NB4 (cell line): ENCODE measurements at regions not wholly inside any gene's neighbourhood (a gene's known extent, or its start where the extent isn't known, plus 50 kb on each side); places are given as distances from the start of the nearest gene placed in this dataset.

Experiments used
- MYC ChIP-seq: IDR thresholded peaks from 2 replicates; pipeline ENCODE4 v1.6.1; 2011; ENCODE audit warnings: low read depth, low read length
- POLR2A ChIP-seq: IDR thresholded peaks from 2 replicates; pipeline ENCODE4 v1.6.1; 2011; ENCODE audit warnings: mild to moderate bottlenecking; ENCODE audit not compliant: insufficient read length; ENCODE audit errors: extremely low read depth
- TF ChIP-seq, protein P1 (sequence below): IDR thresholded peaks from one replicate; pipeline ENCODE4 v1.5.1; 2012; ENCODE audit warnings: low read depth, low read length
- TF ChIP-seq, protein P2 (sequence below): IDR thresholded peaks from 2 replicates; pipeline ENCODE4 v1.6.1; 2011; ENCODE audit warnings: low read depth, low read length

DNA sequence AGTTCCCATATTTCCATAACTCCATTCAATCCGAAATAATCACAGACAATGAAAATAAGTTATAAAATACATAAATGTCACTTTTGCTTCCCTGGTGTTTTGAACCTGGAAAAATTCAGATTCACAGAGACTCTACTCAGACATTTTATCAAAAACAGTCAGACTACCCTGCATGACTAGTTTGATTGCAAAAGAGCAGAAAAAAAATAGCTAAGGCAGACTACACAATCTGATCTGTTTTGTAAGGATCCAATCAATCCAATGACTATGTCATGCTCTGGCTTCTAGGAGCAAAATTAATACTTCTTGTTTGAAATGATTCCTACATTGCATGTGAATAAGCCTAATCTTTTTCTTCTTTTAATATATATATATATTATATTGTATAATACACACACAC is 1262.6 kb downstream of the EFNA5 start:
- TF ChIP-seq, protein P1, sequence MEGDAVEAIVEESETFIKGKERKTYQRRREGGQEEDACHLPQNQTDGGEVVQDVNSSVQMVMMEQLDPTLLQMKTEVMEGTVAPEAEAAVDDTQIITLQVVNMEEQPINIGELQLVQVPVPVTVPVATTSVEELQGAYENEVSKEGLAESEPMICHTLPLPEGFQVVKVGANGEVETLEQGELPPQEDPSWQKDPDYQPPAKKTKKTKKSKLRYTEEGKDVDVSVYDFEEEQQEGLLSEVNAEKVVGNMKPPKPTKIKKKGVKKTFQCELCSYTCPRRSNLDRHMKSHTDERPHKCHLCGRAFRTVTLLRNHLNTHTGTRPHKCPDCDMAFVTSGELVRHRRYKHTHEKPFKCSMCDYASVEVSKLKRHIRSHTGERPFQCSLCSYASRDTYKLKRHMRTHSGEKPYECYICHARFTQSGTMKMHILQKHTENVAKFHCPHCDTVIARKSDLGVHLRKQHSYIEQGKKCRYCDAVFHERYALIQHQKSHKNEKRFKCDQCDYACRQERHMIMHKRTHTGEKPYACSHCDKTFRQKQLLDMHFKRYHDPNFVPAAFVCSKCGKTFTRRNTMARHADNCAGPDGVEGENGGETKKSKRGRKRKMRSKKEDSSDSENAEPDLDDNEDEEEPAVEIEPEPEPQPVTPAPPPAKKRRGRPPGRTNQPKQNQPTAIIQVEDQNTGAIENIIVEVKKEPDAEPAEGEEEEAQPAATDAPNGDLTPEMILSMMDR, result no peak
- TF ChIP-seq POLR2A (no peak), MYC (no peak)
- TF ChIP-seq, protein P2, sequence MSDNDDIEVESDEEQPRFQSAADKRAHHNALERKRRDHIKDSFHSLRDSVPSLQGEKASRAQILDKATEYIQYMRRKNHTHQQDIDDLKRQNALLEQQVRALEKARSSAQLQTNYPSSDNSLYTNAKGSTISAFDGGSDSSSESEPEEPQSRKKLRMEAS, result no peak
